H9 (cell line): ENCODE measurements at regions not wholly inside any gene's neighbourhood (a gene's known extent, or its start where the extent isn't known, plus 50 kb on each side); places are given as distances from the start of the nearest gene placed in this dataset.

Experiments used
- DNase-seq: peaks from one replicate; pipeline ENCODE4 v3.0.0-alpha.2; 2017
- H2AFZ ChIP-seq: one replicate; pipeline ENCODE4 v1.6.1; 2013; ENCODE audit warnings: mild to moderate bottlenecking, low read length, control low read depth, moderate library complexity
- H2AK5ac ChIP-seq: 2 replicates; pipeline ENCODE4 v1.6.1; 2013; ENCODE audit warnings: low read length, control low read depth, mixed read lengths; ENCODE audit not compliant: insufficient read length
- H2BK120ac ChIP-seq: one replicate; pipeline ENCODE4 v1.6.1; 2013; ENCODE audit warnings: low read depth, mild to moderate bottlenecking, low read length, control low read depth, inconsistent platforms; ENCODE audit not compliant: poor library complexity, severe bottlenecking
- H2BK12ac ChIP-seq: 2 replicates; pipeline ENCODE4 v1.6.1; 2013; ENCODE audit warnings: low read length, control low read depth, mixed read lengths, low read depth; ENCODE audit not compliant: insufficient read length
- H2BK15ac ChIP-seq: 2 replicates; pipeline ENCODE4 v1.6.1; 2013; ENCODE audit warnings: low read depth, low read length, control low read depth
- H2BK20ac ChIP-seq: one replicate; pipeline ENCODE4 v1.6.1; 2013; ENCODE audit warnings: low read depth, mild to moderate bottlenecking, low read length, control low read depth, inconsistent platforms; ENCODE audit not compliant: poor library complexity, severe bottlenecking
- H2BK5ac ChIP-seq: 2 replicates; pipeline ENCODE4 v1.6.1; 2013; ENCODE audit warnings: low read length, control low read depth, mixed read lengths; ENCODE audit not compliant: insufficient read length
- H3K14ac ChIP-seq: 2 replicates; pipeline ENCODE4 v1.6.1; 2013; ENCODE audit warnings: low read length, control low read depth; ENCODE audit not compliant: insufficient read depth
- H3K18ac ChIP-seq: 2 replicates; pipeline ENCODE4 v1.6.1; 2013; ENCODE audit warnings: low read depth, mild to moderate bottlenecking, mixed read lengths, low read length, control low read depth; ENCODE audit not compliant: insufficient read length
- H3K23ac ChIP-seq: 2 replicates; pipeline ENCODE4 v1.6.1; 2013; ENCODE audit warnings: low read length, control low read depth, mixed read lengths, low read depth; ENCODE audit not compliant: insufficient read length
- H3K23me2 ChIP-seq: 2 replicates; pipeline ENCODE4 v1.6.1; 2013; ENCODE audit warnings: low read depth, mild to moderate bottlenecking, mixed read lengths, low read length, control low read depth; ENCODE audit not compliant: insufficient read length, poor library complexity, severe bottlenecking
- H3K27ac ChIP-seq: 2 replicates; pipeline ENCODE4 v1.5.1; 2013; ENCODE audit warnings: low read length, control low read depth, mixed read lengths, low read depth; ENCODE audit not compliant: insufficient read length
- H3K27me3 ChIP-seq: 2 replicates; pipeline ENCODE4 v1.6.1; 2013; ENCODE audit warnings: low read length, control low read depth, inconsistent platforms; ENCODE audit not compliant: insufficient read depth
- H3K4ac ChIP-seq: 2 replicates; pipeline ENCODE4 v1.6.1; 2013; ENCODE audit warnings: low read depth, mild to moderate bottlenecking, control low read depth, inconsistent platforms, low read length, moderate library complexity
- H3K4me1 ChIP-seq: 2 replicates; pipeline ENCODE4 v1.6.1; 2013; ENCODE audit warnings: low read length, control low read depth, inconsistent platforms; ENCODE audit not compliant: insufficient read depth
- H3K4me2 ChIP-seq: 2 replicates; pipeline ENCODE4 v1.6.1; 2013; ENCODE audit warnings: low read length, control low read depth, mixed read lengths; ENCODE audit not compliant: insufficient read length, insufficient read depth
- H3K56ac ChIP-seq: 2 replicates; pipeline ENCODE4 v1.6.1; 2013; ENCODE audit warnings: low read depth, mild to moderate bottlenecking, mixed read lengths, low read length, control low read depth; ENCODE audit not compliant: insufficient read length
- H3K79me1 ChIP-seq: 2 replicates; pipeline ENCODE4 v1.6.1; 2013; ENCODE audit warnings: low read depth, mild to moderate bottlenecking, moderate library complexity, low read length, control low read depth, inconsistent platforms; ENCODE audit not compliant: insufficient read depth, poor library complexity, severe bottlenecking
- H3K79me2 ChIP-seq: 2 replicates; pipeline ENCODE4 v1.6.1; 2013; ENCODE audit warnings: low read length, control low read depth, inconsistent platforms; ENCODE audit not compliant: insufficient read depth
- H3K9ac ChIP-seq: 2 replicates; pipeline ENCODE4 v1.6.1; 2013; ENCODE audit warnings: low read length, control low read depth, mixed read lengths; ENCODE audit not compliant: insufficient read length; ENCODE audit errors: extremely low read depth
- H3K9me3 ChIP-seq: one replicate; pipeline ENCODE4 v1.6.1; 2013; ENCODE audit warnings: low read depth, low read length, inconsistent platforms; ENCODE audit not compliant: control insufficient read depth
- H3T11ph ChIP-seq: one replicate; pipeline ENCODE4 v1.6.1; 2013; ENCODE audit warnings: mild to moderate bottlenecking, low read length, control low read depth, inconsistent platforms
- H4K20me1 ChIP-seq: one replicate; pipeline ENCODE4 v1.6.1; 2013; ENCODE audit not compliant: control insufficient read depth, insufficient read length, insufficient read depth
- H4K5ac ChIP-seq: 2 replicates; pipeline ENCODE4 v1.6.1; 2013; ENCODE audit warnings: low read depth, mild to moderate bottlenecking, mixed read lengths, low read length, control low read depth; ENCODE audit not compliant: insufficient read length
- H4K8ac ChIP-seq: replicated peaks from 2 replicates; pipeline ENCODE4 v1.6.1; 2013; ENCODE audit warnings: low read length, control low read depth, mixed read lengths, low read depth; ENCODE audit not compliant: insufficient read length
- H4K91ac ChIP-seq: 2 replicates; pipeline ENCODE4 v1.6.1; 2013; ENCODE audit warnings: low read depth, mild to moderate bottlenecking, moderate library complexity, mixed read lengths, low read length, control low read depth; ENCODE audit not compliant: insufficient read length
- H3K27ac Mint-ChIP-seq, 3 experiments: 2 replicates in 2 of 3; 3 replicates in 1 of 3; pipeline ENCODE4 v1.8.0; 2020 to 2021; ENCODE audit warnings: mixed read lengths in 3 of 3, mild to moderate bottlenecking in 1 of 3, moderate library complexity in 1 of 3
- H3K27me3 Mint-ChIP-seq: 2 replicates; pipeline ENCODE4 v1.8.0; 2021; ENCODE audit warnings: low read depth, mild to moderate bottlenecking, moderate library complexity, mixed read lengths
- H3K36me3 Mint-ChIP-seq, 3 experiments: 2 replicates in 2 of 3; 3 replicates in 1 of 3; pipeline ENCODE4 v1.8.0; 2020 to 2021; ENCODE audit warnings: low read depth in 3 of 3, mixed read lengths in 3 of 3; ENCODE audit not compliant: insufficient read depth in 1 of 3
- H3K4me1 Mint-ChIP-seq, 2 experiments: 2 replicates each; pipeline ENCODE4 v1.8.0; 2020; ENCODE audit warnings: mixed read lengths in 2 of 2
- H3K4me3 Mint-ChIP-seq, 2 experiments: 2 replicates in 1 of 2; 3 replicates in 1 of 2; pipeline ENCODE4 v1.8.0; 2020 to 2021; ENCODE audit warnings: mild to moderate bottlenecking in 2 of 2, mixed read lengths in 2 of 2, moderate library complexity in 1 of 2
- H3K9me3 Mint-ChIP-seq, 2 experiments: 2 replicates in 1 of 2; 3 replicates in 1 of 2; pipeline ENCODE4 v1.8.0; 2020; ENCODE audit warnings: mild to moderate bottlenecking in 2 of 2, mixed read lengths in 2 of 2, moderate library complexity in 1 of 2
- CTCF ChIP-seq: fragments of 200-600 bp; sonication (generic); conservative IDR thresholded peaks from 3 replicates; pipeline ENCODE4 v1.8.0; 2021; ENCODE audit warnings: antibody characterized with exemption, mild to moderate bottlenecking
- WGBS: extraction: QIAGEN DNeasy Blood & Tissue Kit; methylation state at CpG from one replicate; pipeline ENCODE4 v1.1.7; 2013; ENCODE audit warnings: missing lambda C conversion rate, low lambda C conversion rate, mixed read lengths; ENCODE audit not compliant: insufficient read length; ENCODE audit errors: extremely low coverage; 5-methylcytosine and 5-hydroxymethylcytosine counted together

DNA sequence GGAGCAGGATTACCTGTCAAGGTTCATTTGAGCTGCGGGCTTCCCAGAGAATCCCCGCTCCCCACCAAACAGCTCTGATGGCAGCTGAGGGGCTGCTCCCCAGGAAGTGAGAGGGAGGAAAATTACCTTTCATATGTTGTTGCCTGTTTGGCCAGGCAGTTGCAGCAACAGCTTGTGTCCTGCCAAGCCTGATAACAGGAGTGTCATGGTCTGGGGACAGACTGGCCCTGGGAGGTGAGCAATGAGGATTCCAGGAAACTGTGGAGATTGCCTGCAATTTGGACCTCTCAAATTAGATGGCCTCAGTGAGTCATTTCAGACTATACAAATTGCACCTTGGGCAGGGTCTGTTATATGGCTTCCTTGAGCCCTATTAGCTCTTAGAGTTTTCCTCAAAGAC lies 189.3 kb downstream of the PTPRU start:
- WGBS: no CpG with 5 or more reads among the region's 2 CpGs
- H2BK15ac ChIP-seq: no peak overlapping the region
- no peak overlapping the region for H2AK5ac ChIP-seq
- H3K23me2 ChIP-seq: no peaks in the 10 kb centered on the region
- no peaks in the 10 kb centered on the region for H3K79me2 ChIP-seq
- no peaks in the 10 kb centered on the region for H4K20me1 ChIP-seq
- no peak overlapping the region for H2BK12ac ChIP-seq
- no peak overlapping the region for H3K14ac ChIP-seq
- Mint-ChIP-seq H3K27me3 (peaks cover 4% of the 10 kb centered on the region), H3K4me1 (peaks cover 14 to 17% of the 10 kb centered on the region in 2 experiments), H3K36me3 (peaks cover 0 to 5% (median 0%) of the 10 kb centered on the region in 3 experiments; a peak in 1 of 7 replicates), H3K9me3 (peaks cover 9 to 14% of the 10 kb centered on the region in 2 experiments; a peak in 4 of 5 replicates), H3K4me3 (no peak overlapping the region), H3K27ac (no peak overlapping the region)
- TF ChIP-seq CTCF: no peak
- no peak overlapping the region for H3K23ac ChIP-seq
- H3K79me1 ChIP-seq: no peaks in the 10 kb centered on the region
- no peak overlapping the region for H2BK5ac ChIP-seq
- H3K56ac ChIP-seq: no peak overlapping the region
- H3K4ac ChIP-seq: no peak overlapping the region
- H3T11ph ChIP-seq: no peak overlapping the region
- no peak overlapping the region for H2BK20ac ChIP-seq
- no peak overlapping the region for H3K27ac ChIP-seq
- no peak overlapping the region for H4K5ac ChIP-seq
- H4K8ac ChIP-seq: no peak overlapping the region
- DNase-seq: peak; percentile 24
- no peak overlapping the region for H2AFZ ChIP-seq
- no peak overlapping the region for H3K9ac ChIP-seq
- H3K4me1 ChIP-seq: no peaks in the 10 kb centered on the region
- H3K27me3 ChIP-seq: no peaks in the 10 kb centered on the region
- H4K91ac ChIP-seq: no peak overlapping the region
- H2BK120ac ChIP-seq: no peak overlapping the region
- H3K9me3 ChIP-seq: no peaks in the 10 kb centered on the region
- H3K4me2 ChIP-seq: no peak overlapping the region
- H3K18ac ChIP-seq: no peak overlapping the region
